H1 (cell line): ENCODE measurements at regions not wholly inside any gene's neighbourhood (a gene's known extent, or its start where the extent isn't known, plus 50 kb on each side); places are given as distances from the start of the nearest gene placed in this dataset.

Experiments used
- BRCA1 ChIP-seq: IDR thresholded peaks from 2 replicates; pipeline ENCODE4 v1.6.1; 2012; ENCODE audit warnings: low read depth, low read length, improper control_type of control experiment
- CHD2 ChIP-seq: IDR thresholded peaks from 2 replicates; pipeline ENCODE4 v1.6.1; 2012; ENCODE audit warnings: low read length, improper control_type of control experiment
- EP300 ChIP-seq, 2 experiments: IDR thresholded peaks; 1 replicate in 1 of 2; 2 replicates in 1 of 2; pipeline ENCODE4 v1.6.1; 2011 to 2012; ENCODE audit warnings: low read depth in 2 of 2, low read length in 2 of 2, mild to moderate bottlenecking in 2 of 2, borderline replicate concordance in 1 of 2, inconsistent platforms in 1 of 2, moderate library complexity in 1 of 2
- EZH2 ChIP-seq: fragments of 200-600 bp; sonication (generic); IDR thresholded peaks from 2 replicates; pipeline ENCODE4 v1.7.1; 2012; ENCODE audit warnings: low read depth, mild to moderate bottlenecking, moderate library complexity, low read length, inconsistent platforms; ENCODE audit not compliant: severe bottlenecking
- KDM4A ChIP-seq: IDR thresholded peaks from one replicate; pipeline ENCODE4 v1.7.1; 2012; ENCODE audit warnings: low read depth, mild to moderate bottlenecking, moderate library complexity, low read length, inconsistent platforms; ENCODE audit not compliant: severe bottlenecking
- MAFK ChIP-seq: IDR thresholded peaks from 2 replicates; pipeline ENCODE4 v1.6.1; 2012; ENCODE audit warnings: low read depth, mild to moderate bottlenecking, improper control_type of control experiment, low read length
- POLR2A ChIP-seq, 2 experiments: IDR thresholded peaks; 1 replicate in 1 of 2; 2 replicates in 1 of 2; pipeline ENCODE4 v1.6.1; 2011; ENCODE audit warnings: low read depth in 2 of 2, low read length in 2 of 2, mild to moderate bottlenecking in 2 of 2; ENCODE audit errors: control extremely low read depth in 1 of 2
- POLR2AphosphoS5 ChIP-seq: IDR thresholded peaks from 2 replicates; pipeline ENCODE4 v1.6.1; 2011; ENCODE audit warnings: low read depth, low read length
- RAD21 ChIP-seq, 2 experiments: IDR thresholded peaks in 1 of 2; conservative IDR thresholded peaks in 1 of 2; 2 replicates each; pipeline ENCODE4 v1.6.1; 2011; ENCODE audit warnings: low read depth in 2 of 2, low read length in 2 of 2, improper control_type of control experiment in 1 of 2, inconsistent platforms in 1 of 2, mild to moderate bottlenecking in 1 of 2, moderate library complexity in 1 of 2
- RFX5 ChIP-seq: IDR thresholded peaks from 2 replicates; pipeline ENCODE4 v1.6.1; 2011; ENCODE audit warnings: low read depth, low read length, improper control_type of control experiment, borderline replicate concordance
- TAF1 ChIP-seq: IDR thresholded peaks from 2 replicates; pipeline ENCODE4 v1.6.1; 2011; ENCODE audit warnings: mild to moderate bottlenecking, low read depth, low read length
- TF ChIP-seq, protein P1 (sequence below): IDR thresholded peaks from 2 replicates; pipeline ENCODE4 v1.6.1; 2011; ENCODE audit warnings: low read depth, mild to moderate bottlenecking, low read length; ENCODE audit not compliant: insufficient read depth
- TF ChIP-seq, protein P2 (sequence below), 3 experiments: IDR thresholded peaks; 1 replicate in 2 of 3; 2 replicates in 1 of 3; pipeline versions ENCODE4 v1.5.1 to v1.6.1; 2011; ENCODE audit warnings: low read length in 3 of 3, mild to moderate bottlenecking in 3 of 3, inconsistent platforms in 2 of 3, low read depth in 1 of 3, moderate library complexity in 1 of 3; ENCODE audit not compliant: insufficient read depth in 1 of 3; ENCODE audit errors: control extremely low read depth in 1 of 3

DNA sequence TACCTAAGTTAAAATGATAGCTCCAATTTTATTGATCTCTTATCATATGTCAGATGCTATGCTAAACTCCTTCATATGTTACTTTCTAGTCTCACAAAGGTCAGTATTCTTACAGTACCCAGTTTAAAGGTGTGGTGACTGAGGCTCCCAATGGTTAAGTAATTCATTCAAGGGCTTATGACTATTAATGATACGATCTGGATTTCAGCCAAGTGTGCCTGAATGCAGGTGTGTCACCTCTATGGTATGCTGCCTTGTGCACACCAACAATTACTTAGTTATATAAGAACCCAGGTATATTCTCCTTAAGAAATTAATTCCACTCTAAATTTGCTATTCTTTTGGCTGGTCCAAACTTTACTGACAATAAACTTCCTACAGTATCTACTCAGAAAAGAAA, 84.6 kb upstream of the TRPC4 start:
- no peak for TF ChIP-seq POLR2AphosphoS5
- TF ChIP-seq, protein P1, sequence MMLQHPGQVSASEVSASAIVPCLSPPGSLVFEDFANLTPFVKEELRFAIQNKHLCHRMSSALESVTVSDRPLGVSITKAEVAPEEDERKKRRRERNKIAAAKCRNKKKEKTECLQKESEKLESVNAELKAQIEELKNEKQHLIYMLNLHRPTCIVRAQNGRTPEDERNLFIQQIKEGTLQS = no peak
- no peak for TF ChIP-seq POLR2A (IDR thresholded peaks at IDR 0.05; ENCODE audit: control extremely low read depth in 1 of 2, low read depth in 2 of 2, low read length in 2 of 2)
- TF ChIP-seq, protein P2, sequence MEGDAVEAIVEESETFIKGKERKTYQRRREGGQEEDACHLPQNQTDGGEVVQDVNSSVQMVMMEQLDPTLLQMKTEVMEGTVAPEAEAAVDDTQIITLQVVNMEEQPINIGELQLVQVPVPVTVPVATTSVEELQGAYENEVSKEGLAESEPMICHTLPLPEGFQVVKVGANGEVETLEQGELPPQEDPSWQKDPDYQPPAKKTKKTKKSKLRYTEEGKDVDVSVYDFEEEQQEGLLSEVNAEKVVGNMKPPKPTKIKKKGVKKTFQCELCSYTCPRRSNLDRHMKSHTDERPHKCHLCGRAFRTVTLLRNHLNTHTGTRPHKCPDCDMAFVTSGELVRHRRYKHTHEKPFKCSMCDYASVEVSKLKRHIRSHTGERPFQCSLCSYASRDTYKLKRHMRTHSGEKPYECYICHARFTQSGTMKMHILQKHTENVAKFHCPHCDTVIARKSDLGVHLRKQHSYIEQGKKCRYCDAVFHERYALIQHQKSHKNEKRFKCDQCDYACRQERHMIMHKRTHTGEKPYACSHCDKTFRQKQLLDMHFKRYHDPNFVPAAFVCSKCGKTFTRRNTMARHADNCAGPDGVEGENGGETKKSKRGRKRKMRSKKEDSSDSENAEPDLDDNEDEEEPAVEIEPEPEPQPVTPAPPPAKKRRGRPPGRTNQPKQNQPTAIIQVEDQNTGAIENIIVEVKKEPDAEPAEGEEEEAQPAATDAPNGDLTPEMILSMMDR (IDR thresholded peaks at IDR 0.05; ENCODE audit: control extremely low read depth in 1 of 3, insufficient read depth in 1 of 3, low read depth in 1 of 3, low read length in 3 of 3) = no peak
- no peak for TF ChIP-seq EZH2
- TF ChIP-seq KDM4A = no peak
- TF ChIP-seq RAD21 (IDR thresholded peaks at IDR 0.05 in 1 of 2, conservative IDR thresholded peaks at IDR 0.05 in 1 of 2; ENCODE audit: low read depth in 2 of 2, low read length in 2 of 2) = no peak
- TF ChIP-seq MAFK = no peak
- TF ChIP-seq RFX5 = no peak
- no peak for TF ChIP-seq BRCA1
- no peak for TF ChIP-seq TAF1
- TF ChIP-seq EP300 (IDR thresholded peaks at IDR 0.05; ENCODE audit: borderline replicate concordance in 1 of 2, low read depth in 2 of 2, low read length in 2 of 2) = no peak
- TF ChIP-seq CHD2 = no peak
